NCI-H2081 (cell line): ENCODE measurements at regions not wholly inside any gene's neighbourhood (a gene's known extent, or its start where the extent isn't known, plus 50 kb on each side); places are given as distances from the start of the nearest gene placed in this dataset.
A peak's percentile ranks its signal among the peaks of the same experiment; 100 is the strongest.

ENCODE experiments used
- DNase-seq, 2 experiments: peaks; one replicate each; lab custom pipeline; 2025; lab: John Stamatoyannopoulos, UW

GRCh38 chr9:13552606-13553215 is 273.2 kb upstream of the MPDZ start:
- DNase-seq, result peak; percentile 91 to 99

GRCh38 chr9:13550519-13550918 is 271.0 kb upstream of the MPDZ start:
- no peak for DNase-seq

DNA sequence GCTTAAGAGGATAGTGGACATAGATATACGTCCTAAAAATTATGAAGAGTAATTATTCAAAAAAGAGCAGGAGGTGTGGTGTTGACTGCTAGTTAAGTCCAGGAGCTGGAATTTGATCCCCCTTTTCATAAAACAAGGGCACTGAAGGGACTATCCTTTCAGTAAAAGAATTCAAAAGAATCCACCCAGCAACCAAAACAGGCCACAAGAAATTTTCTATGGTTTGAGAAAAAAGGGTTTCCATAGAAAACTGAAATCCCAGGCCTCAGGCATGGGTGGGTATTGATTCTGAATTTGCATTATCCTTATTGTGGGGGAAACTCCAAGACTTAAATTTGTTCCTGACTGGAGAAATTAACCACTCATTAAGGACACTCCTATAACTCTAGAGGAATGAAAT is 269.0 kb upstream of the MPDZ start:
- no peak for DNase-seq

DNA sequence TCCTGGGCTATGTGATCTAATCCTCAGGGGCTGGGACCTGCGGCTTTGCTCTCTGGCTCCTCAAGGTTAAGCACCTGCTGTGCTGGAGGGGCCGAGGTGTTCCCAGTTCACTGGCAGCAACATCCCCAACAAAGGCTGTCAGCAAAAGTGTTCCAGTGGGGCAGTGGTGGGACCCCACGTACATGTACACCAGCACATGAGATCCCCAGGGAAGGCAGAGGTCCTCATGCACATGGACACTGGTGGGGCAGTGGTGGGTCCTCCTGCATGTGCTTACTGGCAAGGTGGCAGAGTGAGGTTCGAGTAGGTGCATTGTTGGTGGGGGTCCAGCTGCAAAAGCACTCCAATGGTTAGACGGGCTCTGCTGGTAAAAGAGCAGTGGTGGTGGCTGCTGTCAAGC is 255.6 kb upstream of the MPDZ start:
- DNase-seq, result no peak

- DNase-seq, result no peak
Observed at GRCh38 chr9:13534006-13534405, 254.5 kb upstream of the MPDZ start.

DNA sequence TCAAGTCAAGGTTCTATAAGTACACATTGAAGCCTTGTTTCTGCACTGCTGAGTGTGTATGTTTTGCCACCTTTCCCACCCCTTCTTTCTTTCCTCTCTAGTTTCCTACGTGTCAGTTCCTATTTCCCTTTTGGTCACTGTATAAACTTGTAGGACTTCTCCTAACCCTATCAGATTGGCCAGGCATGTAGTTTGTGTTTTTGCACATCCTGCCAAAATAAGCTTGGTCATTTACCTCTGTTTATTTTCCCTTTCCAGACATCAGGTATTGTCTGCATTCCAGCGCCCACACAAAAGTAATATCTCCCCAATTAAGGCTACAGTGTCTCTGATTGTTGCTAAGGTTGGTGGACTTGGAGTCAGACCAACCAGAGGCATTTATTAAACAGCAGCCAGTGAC is 252.9 kb upstream of the MPDZ start:
- no peak for DNase-seq

GRCh38 chr9:13529321-13530104 is 250.0 kb upstream of the MPDZ start:
- peak in 1 of 2 experiments; percentile 42 for DNase-seq

DNA sequence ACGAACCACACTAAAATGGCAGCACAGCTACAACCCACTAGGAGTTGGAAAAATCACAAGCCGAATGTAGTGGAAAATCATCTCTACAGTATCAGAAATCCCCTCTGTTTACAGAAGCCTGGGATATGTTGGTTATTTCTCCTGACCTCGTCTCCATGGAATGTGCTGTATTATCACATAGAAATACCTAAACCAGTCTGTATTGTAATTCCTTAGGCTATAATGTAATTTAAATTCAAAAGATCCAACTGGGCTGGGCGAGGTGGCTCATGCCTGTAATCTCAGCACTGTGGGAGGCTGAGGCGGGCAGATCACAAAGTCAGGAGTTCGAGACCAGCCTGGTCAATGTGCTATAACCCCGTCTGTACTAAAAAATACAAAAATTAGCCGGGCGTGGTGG is 244.8 kb upstream of the MPDZ start:
- DNase-seq, result no peak

- DNase-seq, result no peak
Observed at GRCh38 chr9:13520069-13520468, 240.6 kb upstream of the MPDZ start.

- DNase-seq, result peak; percentile 90 to 96
Observed at GRCh38 chr9:13513716-13514444, 234.4 kb upstream of the MPDZ start.

- no peak for DNase-seq
Observed at GRCh38 chr9:13513286-13513685, 233.8 kb upstream of the MPDZ start.

- peak in 1 of 2 experiments; percentile 43 for DNase-seq
Observed at GRCh38 chr9:13508681-13509080, 229.2 kb upstream of the MPDZ start.

GRCh38 chr9:13508086-13508485 is 228.6 kb upstream of the MPDZ start:
- no peak for DNase-seq

GRCh38 chr9:13505797-13506196 is 226.3 kb upstream of the MPDZ start:
- no peak for DNase-seq

DNA sequence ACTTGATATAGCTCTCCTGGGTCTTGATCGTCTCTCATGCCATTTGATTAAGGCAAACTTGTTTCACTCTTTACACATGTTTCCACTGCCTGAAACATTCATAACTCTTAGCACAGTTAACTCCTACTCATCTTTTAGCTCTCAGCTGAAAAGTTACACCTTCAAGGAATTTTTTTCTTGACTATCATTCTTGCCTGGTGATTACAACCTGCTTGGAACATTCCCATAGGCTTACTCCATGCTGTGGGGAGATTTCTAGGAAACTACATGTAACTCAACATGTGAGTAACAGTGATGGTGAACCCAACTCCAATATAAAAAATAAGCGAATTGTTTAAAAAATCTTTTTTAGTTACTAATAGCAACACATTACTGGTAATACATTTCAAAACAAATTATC is 224.1 kb upstream of the MPDZ start:
- no peak for DNase-seq

DNA sequence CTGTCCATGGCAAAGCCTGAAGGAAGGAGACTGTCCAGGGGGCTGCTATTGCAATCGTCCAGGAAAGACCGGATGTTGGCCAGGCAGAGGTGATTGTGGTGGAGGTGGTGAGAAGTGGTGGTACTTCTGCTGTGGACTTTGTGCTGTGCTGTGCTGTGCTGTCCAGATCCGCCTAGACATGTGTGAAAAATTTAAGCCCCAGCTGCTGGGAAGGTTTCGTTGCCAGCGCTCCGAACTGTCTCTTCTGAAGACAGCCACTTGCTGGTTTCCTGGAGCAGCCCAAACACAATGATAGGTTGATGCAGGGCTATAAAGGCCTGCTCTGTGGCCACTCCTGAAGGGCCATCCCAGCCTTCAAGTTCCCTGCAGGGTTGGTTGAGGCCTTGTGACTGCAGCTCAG is 223.0 kb upstream of the MPDZ start:
- DNase-seq, result no peak

DNA sequence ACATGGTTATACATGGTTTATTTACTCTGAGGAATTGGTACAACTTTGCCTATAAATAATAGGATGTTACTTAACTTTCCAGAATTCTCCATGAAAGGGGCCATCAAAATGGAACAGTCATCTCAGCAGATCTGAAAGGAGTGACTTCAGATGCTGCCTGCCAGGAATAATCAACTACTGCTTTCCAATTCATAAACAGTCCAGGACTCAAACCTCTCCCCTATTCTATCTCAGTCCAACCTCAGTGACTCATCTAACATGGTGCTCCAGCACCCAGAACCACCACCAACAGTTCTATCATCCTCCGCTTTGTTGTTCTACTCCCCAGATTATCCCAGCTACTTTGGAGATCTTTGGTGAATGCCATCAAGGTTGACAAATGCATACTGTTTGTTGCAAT is 221.5 kb upstream of the MPDZ start:
- DNase-seq, result no peak

DNA sequence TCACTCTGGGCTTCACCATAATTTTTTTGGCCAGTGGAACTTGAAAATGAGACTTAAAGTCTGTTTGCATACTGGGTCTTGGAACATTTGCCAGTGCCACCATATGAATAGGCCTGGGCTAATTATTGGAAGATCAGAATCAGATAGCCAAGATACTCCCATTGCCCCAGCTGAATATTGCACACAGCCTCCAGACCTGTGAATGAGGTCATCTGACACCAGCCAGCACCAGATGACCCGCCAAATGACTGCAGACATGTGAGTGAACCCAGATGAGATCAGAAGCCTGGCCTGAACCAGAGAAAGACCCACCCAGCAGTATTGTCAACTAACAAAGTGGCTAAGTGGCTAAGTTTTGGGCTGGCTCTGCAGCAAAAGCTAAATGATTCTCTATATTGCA is 220.5 kb upstream of the MPDZ start:
- DNase-seq, result no peak

GRCh38 chr9:13493697-13494096 is 214.2 kb upstream of the MPDZ start:
- no peak for DNase-seq

DNA sequence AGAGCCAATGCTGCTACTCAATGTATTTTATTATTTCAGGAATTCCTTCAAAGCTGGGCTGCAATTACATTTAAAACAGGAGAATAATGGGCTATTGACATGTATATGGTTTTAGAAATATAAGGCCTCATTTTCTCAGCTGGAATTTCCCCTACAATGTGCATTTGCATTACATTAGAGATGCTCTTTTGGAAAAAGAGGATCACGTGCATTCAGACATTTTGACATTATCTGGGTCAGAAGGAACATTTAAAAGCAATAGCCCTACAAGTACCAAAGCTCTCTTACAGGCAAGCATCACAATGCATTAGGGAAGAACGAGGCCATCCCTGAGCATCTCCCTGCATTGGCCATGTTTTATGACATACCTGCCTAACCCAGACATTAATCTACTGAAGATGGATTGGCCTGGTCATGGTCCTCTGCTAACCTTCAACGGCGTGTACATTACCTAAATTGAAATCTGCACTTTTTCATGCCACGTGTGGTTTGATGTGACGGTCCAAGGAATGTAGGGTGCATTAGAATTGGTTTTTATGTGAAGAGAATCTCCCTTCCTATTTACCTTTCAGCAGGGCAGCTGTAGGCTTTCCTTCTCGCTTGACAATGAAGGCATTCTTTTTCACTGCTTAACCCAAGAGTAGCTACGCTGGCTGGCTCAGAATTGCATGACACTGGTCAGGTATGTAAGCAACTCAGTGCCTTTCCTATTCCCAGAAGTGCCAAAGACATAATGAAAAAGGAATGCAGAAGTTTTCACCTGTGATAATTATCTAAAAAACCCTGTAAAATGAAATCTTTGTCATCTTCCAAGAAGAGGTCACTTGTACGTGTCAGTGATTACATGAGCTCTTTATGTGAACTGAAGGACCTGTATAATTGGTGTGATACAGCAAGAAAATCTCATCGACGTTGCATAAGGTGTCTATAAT is 212.3 kb upstream of the MPDZ start:
- peak in 1 of 2 experiments; percentile 48 for DNase-seq

- DNase-seq, result no peak
Observed at GRCh38 chr9:13491138-13491492, 211.6 kb upstream of the MPDZ start.

GRCh38 chr9:13487936-13488335 is 208.4 kb upstream of the MPDZ start:
- DNase-seq, result no peak
